ENCODE measurements at regions not wholly inside any gene's neighbourhood (a gene's known extent, or its start where the extent isn't known, plus 50 kb on each side); places are given as distances from the start of the nearest gene placed in this dataset.

GRCh38 chr20:22005535-22005934, 300.1 kb downstream of the PAX1 start:
- Mint-ChIP-seq H3K4me1 (no peaks in the 10 kb centered on the region), H3K4me3 (no peak overlapping the region), H3K36me3 (ENCODE audit: low read depth) (no peaks in the 10 kb centered on the region), H3K27ac (ENCODE audit: unreplicated experiment) (no peak overlapping the region), H3K9me3 (no peaks in the 10 kb centered on the region), H3K27me3 (ENCODE audit: low read depth) (peaks cover 8% of the 10 kb centered on the region)
- DNase-seq (ENCODE audit: low read depth, low spot score), result no peak
- no peak for TF ChIP-seq CTCF (conservative IDR thresholded peaks at IDR 0.05)

DNA sequence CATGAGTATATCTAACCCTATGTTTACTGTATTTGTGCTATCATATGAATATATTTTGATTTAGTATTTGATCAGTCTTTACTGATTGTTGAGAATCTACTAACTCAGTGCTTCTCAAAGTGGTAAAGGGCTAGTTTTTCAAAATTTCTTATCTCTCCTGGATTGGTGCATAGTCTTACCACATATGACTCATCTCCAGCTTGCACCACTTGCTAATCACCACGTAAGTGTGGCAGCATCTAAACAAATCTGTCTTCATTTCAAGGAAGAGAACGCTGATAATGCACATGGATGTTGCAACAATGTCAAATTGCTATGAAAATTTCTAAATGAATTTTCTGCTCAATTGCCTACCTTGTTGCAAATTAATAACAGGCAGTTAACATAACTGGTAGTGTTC, 299.5 kb downstream of the PAX1 start:
- Mint-ChIP-seq H3K4me3 (no peak overlapping the region), H3K4me1 (no peaks in the 10 kb centered on the region), H3K9me3 (no peaks in the 10 kb centered on the region), H3K27ac (ENCODE audit: unreplicated experiment) (no peak overlapping the region), H3K36me3 (ENCODE audit: low read depth) (no peaks in the 10 kb centered on the region), H3K27me3 (ENCODE audit: low read depth) (peaks cover 9% of the 10 kb centered on the region)
- DNase-seq (ENCODE audit: low read depth, low spot score), result no peak
- no peak for TF ChIP-seq CTCF (conservative IDR thresholded peaks at IDR 0.05)

- Mint-ChIP-seq H3K4me1 (no peaks in the 10 kb centered on the region), H3K36me3 (ENCODE audit: low read depth) (no peaks in the 10 kb centered on the region), H3K27ac (ENCODE audit: unreplicated experiment) (no peak overlapping the region), H3K27me3 (ENCODE audit: low read depth) (peaks cover 20% of the 10 kb centered on the region), H3K4me3 (no peak overlapping the region), H3K9me3 (no peaks in the 10 kb centered on the region)
- DNase-seq (ENCODE audit: low read depth, low spot score), result no peak
- TF ChIP-seq CTCF (conservative IDR thresholded peaks at IDR 0.05), result no peak
Observed at GRCh38 chr20:22003680-22004079, 298.2 kb downstream of the PAX1 start.

- no peak for DNase-seq (ENCODE audit: low read depth, low spot score)
- Mint-ChIP-seq H3K9me3 (no peaks in the 10 kb centered on the region), H3K27me3 (ENCODE audit: low read depth) (peaks cover 26% of the 10 kb centered on the region), H3K4me1 (no peaks in the 10 kb centered on the region), H3K36me3 (ENCODE audit: low read depth) (no peaks in the 10 kb centered on the region), H3K4me3 (no peak overlapping the region), H3K27ac (ENCODE audit: unreplicated experiment) (no peak overlapping the region)
- no peak for TF ChIP-seq CTCF (conservative IDR thresholded peaks at IDR 0.05)
Observed at GRCh38 chr20:22001886-22002285, 296.4 kb downstream of the PAX1 start.

DNA sequence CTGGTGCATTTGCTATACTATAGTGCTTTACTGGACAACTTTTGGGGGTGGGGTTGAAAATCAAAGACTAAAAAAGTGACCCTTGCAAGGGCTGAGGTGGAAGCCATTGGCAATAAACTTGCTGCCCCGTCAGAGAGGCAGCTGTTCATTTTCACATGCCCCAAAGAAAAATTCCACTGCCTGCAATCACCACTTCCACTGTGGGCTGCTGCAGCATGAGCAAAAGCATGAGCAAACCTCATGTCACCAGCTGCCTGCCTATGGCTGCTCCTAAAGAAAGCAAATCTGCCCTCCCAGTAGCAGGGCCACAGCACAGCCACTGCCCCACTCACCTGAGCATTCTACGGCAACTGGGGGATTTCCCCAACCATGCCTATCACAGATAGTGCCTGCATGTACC, 290.0 kb downstream of the PAX1 start:
- Mint-ChIP-seq H3K4me1 (no peaks in the 10 kb centered on the region), H3K27me3 (ENCODE audit: low read depth) (peaks cover 21% of the 10 kb centered on the region), H3K9me3 (no peaks in the 10 kb centered on the region), H3K4me3 (no peak overlapping the region), H3K27ac (ENCODE audit: unreplicated experiment) (no peak overlapping the region), H3K36me3 (ENCODE audit: low read depth) (no peaks in the 10 kb centered on the region)
- DNase-seq (ENCODE audit: low read depth, low spot score), result no peak
- TF ChIP-seq CTCF (conservative IDR thresholded peaks at IDR 0.05), result no peak

- H3K4me1 Mint-ChIP-seq, result no peaks in the 10 kb centered on the region
- no peaks in the 10 kb centered on the region for H3K36me3 Mint-ChIP-seq (ENCODE audit: low read depth)
- DNase-seq (ENCODE audit: low read depth, low spot score), result no peak
- peaks cover 16% of the 10 kb centered on the region for H3K27me3 Mint-ChIP-seq (ENCODE audit: low read depth)
- H3K4me3 Mint-ChIP-seq, result no peak overlapping the region
- TF ChIP-seq CTCF (conservative IDR thresholded peaks at IDR 0.05), result no peak
- no peak overlapping the region for H3K27ac Mint-ChIP-seq (ENCODE audit: unreplicated experiment)
- H3K9me3 Mint-ChIP-seq, result no peaks in the 10 kb centered on the region
Observed at GRCh38 chr20:21994203-21994602, 288.7 kb downstream of the PAX1 start.

All from neural crest cell (in vitro differentiated cells).